Loucy (cell line): ENCODE measurements at regions not wholly inside any gene's neighbourhood (a gene's known extent, or its start where the extent isn't known, plus 50 kb on each side); places are given as distances from the start of the nearest gene placed in this dataset.

Source experiments
- EZH2phosphoT487 ChIP-seq: fragments of 200-600 bp; IDR thresholded peaks from 2 replicates; pipeline ENCODE4 v1.6.1; 2018; ENCODE audit warnings: antibody characterized with exemption, mild to moderate bottlenecking, moderate library complexity, borderline replicate concordance
- TF ChIP-seq, protein P1 (sequence below): fragments of 200-600 bp; sonication (generic); conservative IDR thresholded peaks from 2 replicates; pipeline ENCODE4 v1.5.1; 2014; ENCODE audit warnings: mild to moderate bottlenecking, antibody characterized with exemption, low read length

DNA sequence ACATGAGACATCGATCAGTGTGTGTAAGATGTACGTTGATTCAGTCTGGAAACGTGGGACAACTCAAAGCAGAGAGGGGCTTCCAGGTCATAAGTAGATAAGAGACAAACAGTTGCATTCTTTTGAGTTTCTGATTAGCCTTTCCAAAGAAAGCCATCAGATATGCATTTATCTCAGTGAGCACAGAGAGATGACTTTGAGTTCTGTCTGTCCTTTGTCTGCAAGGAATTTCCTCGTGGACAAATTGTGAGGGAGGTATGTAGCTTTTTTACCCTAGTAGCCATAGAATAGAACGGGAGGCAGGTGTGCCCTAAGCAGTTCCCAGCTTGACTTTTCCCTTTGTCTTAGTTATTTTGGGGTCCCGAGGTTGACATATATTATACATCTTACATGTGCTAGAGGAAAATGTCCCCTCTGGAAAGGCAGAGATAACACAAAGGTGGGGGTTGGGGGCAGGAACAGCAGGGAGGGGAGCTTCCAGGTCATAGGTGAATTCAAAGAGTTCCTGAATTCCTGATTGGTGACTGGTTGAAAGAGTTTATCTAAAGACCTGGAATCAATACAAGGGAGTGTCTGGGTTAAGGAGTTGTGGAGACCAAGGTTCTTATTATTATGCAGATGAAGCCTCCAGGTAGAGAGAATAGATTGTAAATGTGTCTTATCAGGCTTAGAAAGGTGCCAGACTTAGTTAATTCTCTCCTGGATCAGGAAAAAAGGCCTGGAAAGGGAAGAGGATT is 237.0 kb downstream of the NFATC2 start:
- TF ChIP-seq, protein P1, sequence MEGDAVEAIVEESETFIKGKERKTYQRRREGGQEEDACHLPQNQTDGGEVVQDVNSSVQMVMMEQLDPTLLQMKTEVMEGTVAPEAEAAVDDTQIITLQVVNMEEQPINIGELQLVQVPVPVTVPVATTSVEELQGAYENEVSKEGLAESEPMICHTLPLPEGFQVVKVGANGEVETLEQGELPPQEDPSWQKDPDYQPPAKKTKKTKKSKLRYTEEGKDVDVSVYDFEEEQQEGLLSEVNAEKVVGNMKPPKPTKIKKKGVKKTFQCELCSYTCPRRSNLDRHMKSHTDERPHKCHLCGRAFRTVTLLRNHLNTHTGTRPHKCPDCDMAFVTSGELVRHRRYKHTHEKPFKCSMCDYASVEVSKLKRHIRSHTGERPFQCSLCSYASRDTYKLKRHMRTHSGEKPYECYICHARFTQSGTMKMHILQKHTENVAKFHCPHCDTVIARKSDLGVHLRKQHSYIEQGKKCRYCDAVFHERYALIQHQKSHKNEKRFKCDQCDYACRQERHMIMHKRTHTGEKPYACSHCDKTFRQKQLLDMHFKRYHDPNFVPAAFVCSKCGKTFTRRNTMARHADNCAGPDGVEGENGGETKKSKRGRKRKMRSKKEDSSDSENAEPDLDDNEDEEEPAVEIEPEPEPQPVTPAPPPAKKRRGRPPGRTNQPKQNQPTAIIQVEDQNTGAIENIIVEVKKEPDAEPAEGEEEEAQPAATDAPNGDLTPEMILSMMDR = no peak
- no peak for TF ChIP-seq EZH2phosphoT487
